Transverse colon (tissue), 4 donors: ENCODE measurements at regions not wholly inside any gene's neighbourhood (a gene's known extent, or its start where the extent isn't known, plus 50 kb on each side); places are given as distances from the start of the nearest gene placed in this dataset.

Source experiments
- DNase-seq: peaks from one replicate; pipeline ENCODE4 v3.0.0-alpha.2; 2019
- H3K27ac ChIP-seq, 4 donors: fragments of 200-600 bp; sonication (generic); 2 replicates each; pipeline ENCODE4 v1.5.1; 2016 to 2018; ENCODE audit warnings: inconsistent platforms in 4 of 4
- H3K27me3 ChIP-seq: fragments of 200-600 bp; sonication (generic); 2 replicates; pipeline ENCODE4 v1.5.1; 2017; ENCODE audit warnings: inconsistent platforms
- H3K36me3 ChIP-seq, 4 donors: fragments of 200-600 bp; sonication (generic); 2 replicates each; pipeline ENCODE4 v1.5.1; 2017 to 2019; ENCODE audit warnings: inconsistent platforms in 4 of 4
- H3K4me1 ChIP-seq, 4 donors: fragments of 200-600 bp; sonication (generic); 2 replicates each; pipeline ENCODE4 v1.5.1; 2017 to 2020; ENCODE audit warnings: inconsistent platforms in 4 of 4
- H3K4me3 ChIP-seq, 4 donors: fragments of 200-600 bp; sonication (generic); 1 replicate in 1 of 4; 2 replicates in 3 of 4; pipeline versions ENCODE4 v1.5.1 to v1.6.1; 2017 to 2019; ENCODE audit warnings: inconsistent platforms in 4 of 4
- H3K9me3 ChIP-seq, 2 donors: fragments of 200-600 bp; sonication (generic); 2 replicates each; pipeline ENCODE4 v1.5.1; 2017 to 2019; ENCODE audit warnings: inconsistent platforms in 2 of 2
- CTCF ChIP-seq, 5 experiments: fragments of 200-600 bp in 3 of 5; fragments of 450-650 bp in 2 of 5; sonication (generic) in 3 of 5; IDR thresholded peaks; 1 replicate in 2 of 5; 2 replicates in 3 of 5; pipeline ENCODE4 v1.5.1; 2016 to 2017; ENCODE audit warnings: antibody characterized with exemption in 5 of 5, inconsistent platforms in 3 of 5, mild to moderate bottlenecking in 2 of 5, moderate library complexity in 1 of 5
- EP300 ChIP-seq: sonication (generic); formaldehyde crosslinking; IDR thresholded peaks from one replicate; pipeline ENCODE4 v1.6.1; 2017; ENCODE audit warnings: antibody characterized with exemption, low read depth
- POLR2A ChIP-seq: fragments of 450-650 bp; IDR thresholded peaks from one replicate; pipeline ENCODE4 v1.6.1; 2016; ENCODE audit warnings: antibody characterized with exemption, mild to moderate bottlenecking, moderate library complexity
- POLR2AphosphoS5 ChIP-seq, 3 donors: sonication (generic); formaldehyde crosslinking; IDR thresholded peaks; one replicate each; pipeline ENCODE4 v1.6.1; 2016; ENCODE audit warnings: antibody characterized with exemption in 3 of 3
- WGBS, 2 donors: methylation state at CpG; one replicate each; pipeline ENCODE4 v1.1.5; 2018; ENCODE audit warnings: low coverage in 1 of 2; 5-methylcytosine and 5-hydroxymethylcytosine counted together
- in situ Hi-C, 4 donors: fragments of 200-750 bp; cut with MboI; loops; one replicate each; pipeline versions ENCODE4 v1.15.0 to v1.15.1; 2017; ENCODE audit warnings: low sequenced_read_pairs in 3 of 4, low pct_ligation_motif_present in 1 of 4, low pct_unique_long_range_greater_than_20kb in 1 of 4
- intact Hi-C: fragments of 100-400 bp; cut with DNase I; formaldehyde crosslinking; loops from one replicate; pipeline ENCODE4 v1.15.1; 2023; ENCODE audit warnings: low total_unique reads

GRCh38 chr11:105244160-105244825 lies 104.7 kb upstream of the CARD18 start:
- no peaks in the 10 kb centered on the region for H3K36me3 ChIP-seq
- H3K9me3 ChIP-seq, result no peaks in the 10 kb centered on the region
- 56 to 58% methylated on average over 4 of the region's 4 CpGs for WGBS, 2 donors
- H3K4me3 ChIP-seq, result no peak overlapping the region
- H3K27me3 ChIP-seq, result no peaks in the 10 kb centered on the region
- no peaks in the 10 kb centered on the region for H3K4me1 ChIP-seq
- in situ Hi-C loops, result no loop called here
- DNase-seq, result no peak
- TF ChIP-seq CTCF (IDR thresholded peaks at IDR 0.05) (no peak), POLR2AphosphoS5 (IDR thresholded peaks at IDR 0.05) (no peak), EP300 (no peak), POLR2A (no peak)
- intact Hi-C loops, result no loop called here
- H3K27ac ChIP-seq, result no peak overlapping the region

- H3K36me3 ChIP-seq, result no peaks in the 10 kb centered on the region
- in situ Hi-C loops, result no loop called here
- H3K27ac ChIP-seq, result no peak overlapping the region
- intact Hi-C loops, result no loop called here
- no peak for DNase-seq
- WGBS, 2 donors, result 87 to 93% methylated on average over 1 of the region's 1 CpG
- H3K27me3 ChIP-seq, result no peaks in the 10 kb centered on the region
- no peaks in the 10 kb centered on the region for H3K4me1 ChIP-seq
- TF ChIP-seq EP300 (no peak), POLR2A (no peak), CTCF (IDR thresholded peaks at IDR 0.05) (no peak), POLR2AphosphoS5 (IDR thresholded peaks at IDR 0.05) (no peak)
- H3K4me3 ChIP-seq, result no peak overlapping the region
- H3K9me3 ChIP-seq, result no peaks in the 10 kb centered on the region
These were observed 101.6 kb upstream of the CARD18 start for GRCh38 chr11:105241136-105241535.

GRCh38 chr11:105236664-105237063 lies 97.1 kb upstream of the CARD18 start:
- no peaks in the 10 kb centered on the region for H3K36me3 ChIP-seq
- in situ Hi-C loops, result no loop called here
- no peaks in the 10 kb centered on the region for H3K9me3 ChIP-seq
- H3K4me3 ChIP-seq, result no peak overlapping the region
- 35 to 47% methylated on average over 2 of the region's 2 CpGs for WGBS, 2 donors
- intact Hi-C loops, result no loop called here
- TF ChIP-seq CTCF (IDR thresholded peaks at IDR 0.05), result no peak
- no peak for TF ChIP-seq POLR2A
- TF ChIP-seq EP300, result no peak
- TF ChIP-seq POLR2AphosphoS5 (IDR thresholded peaks at IDR 0.05), result no peak
- DNase-seq, result no peak
- H3K27ac ChIP-seq, result no peak overlapping the region
- H3K4me1 ChIP-seq, result no peaks in the 10 kb centered on the region
- no peaks in the 10 kb centered on the region for H3K27me3 ChIP-seq

- intact Hi-C loops, result no loop called here
- WGBS, 2 donors, result 66 to 100% methylated on average over 1 of the region's 1 CpG
- H3K36me3 ChIP-seq, result no peaks in the 10 kb centered on the region
- H3K27ac ChIP-seq, result no peak overlapping the region
- peaks cover 0 to 12% (median 0%) of the 10 kb centered on the region in 4 donors for H3K4me1 ChIP-seq
- no peaks in the 10 kb centered on the region for H3K9me3 ChIP-seq
- no peaks in the 10 kb centered on the region for H3K27me3 ChIP-seq
- in situ Hi-C loops, result no loop called here
- DNase-seq, result no peak
- TF ChIP-seq CTCF (IDR thresholded peaks at IDR 0.05) (no peak), POLR2AphosphoS5 (IDR thresholded peaks at IDR 0.05) (no peak), EP300 (no peak), POLR2A (no peak)
- no peak overlapping the region for H3K4me3 ChIP-seq
These were observed 93.7 kb upstream of the CARD18 start for GRCh38 chr11:105233285-105233684.
